AG09309 (cell line): ENCODE measurements at regions not wholly inside any gene's neighbourhood (a gene's known extent, or its start where the extent isn't known, plus 50 kb on each side); places are given as distances from the start of the nearest gene placed in this dataset.
"Not testable (repeated sequence)": the region's sequence is repeated elsewhere in the genome, so short reads cannot be mapped to it uniquely, and the experiment has no call there.

ENCODE experiments used
- DNase-seq: peaks from one replicate; pipeline ENCODE4 v3.0.0-alpha.2; 2010; ENCODE audit warnings: low read depth
- H3K4me3 ChIP-seq: 2 replicates; pipeline ENCODE4 v1.5.1; 2011; ENCODE audit warnings: mild to moderate bottlenecking, low read depth, low read length, moderate library complexity; ENCODE audit not compliant: control insufficient read depth
- CTCF ChIP-seq: IDR thresholded peaks from 2 replicates; pipeline ENCODE4 v1.5.1; 2011; ENCODE audit warnings: mild to moderate bottlenecking, low read depth, low read length, inconsistent platforms; ENCODE audit not compliant: insufficient read depth, control insufficient read depth; ENCODE audit errors: missing control alignments

GRCh38 chr2:76697439-76697838 lies 824.7 kb downstream of the LRRTM4 start:
- not testable (repeated sequence) for H3K4me3 ChIP-seq

GRCh38 chr2:76692908-76693307 lies 829.3 kb downstream of the LRRTM4 start:
- no peak for DNase-seq
- TF ChIP-seq CTCF: no peak
- H3K4me3 ChIP-seq: no peak overlapping the region

More at GRCh38 chr2:76697439-76697838, 824.7 kb downstream of the LRRTM4 start:
- not testable (repeated sequence) for DNase-seq

GRCh38 chr2:76688732-76689131 lies 833.4 kb downstream of the LRRTM4 start:
- no peak for DNase-seq
- H3K4me3 ChIP-seq: no peak overlapping the region
- no peak for TF ChIP-seq CTCF

GRCh38 chr2:76687923-76688322 lies 834.3 kb downstream of the LRRTM4 start:
- no peak for TF ChIP-seq CTCF
- DNase-seq: no peak
- no peak overlapping the region for H3K4me3 ChIP-seq

GRCh38 chr2:76684756-76685155 lies 837.4 kb downstream of the LRRTM4 start:
- H3K4me3 ChIP-seq: no peak overlapping the region
- TF ChIP-seq CTCF: no peak
- DNase-seq: no peak

- no peak for TF ChIP-seq CTCF
- H3K4me3 ChIP-seq: no peak overlapping the region
- no peak for DNase-seq
Measured at GRCh38 chr2:76679025-76679396, 843.2 kb downstream of the LRRTM4 start.

GRCh38 chr2:76678383-76679024 lies 843.7 kb downstream of the LRRTM4 start:
- no peak for DNase-seq
- no peak for TF ChIP-seq CTCF
- H3K4me3 ChIP-seq: no peak overlapping the region
